Spleen (tissue), 7 donors: ENCODE measurements at regions not wholly inside any gene's neighbourhood (a gene's known extent, or its start where the extent isn't known, plus 50 kb on each side); places are given as distances from the start of the nearest gene placed in this dataset.

ENCODE experiments used
- CTCF ChIP-seq, 11 experiments: fragments of 200-600 bp in 7 of 11; fragments of 450-650 bp in 4 of 11; sonication (generic) in 4 of 11; IDR thresholded peaks in 8 of 11; conservative IDR thresholded peaks in 3 of 11; 1 replicate in 7 of 11; 2 replicates in 4 of 11; pipeline versions ENCODE4 v1.4.0 to v1.8.0; 2016 to 2021; ENCODE audit warnings: antibody characterized with exemption in 11 of 11, inconsistent platforms in 4 of 11, mild to moderate bottlenecking in 1 of 11
- POLR2A ChIP-seq, 3 donors: fragments of 450-650 bp; IDR thresholded peaks; one replicate each; pipeline ENCODE4 v1.5.1; 2017; ENCODE audit warnings: antibody characterized with exemption in 3 of 3, mild to moderate bottlenecking in 1 of 3
- donor health status: DM: no; HTN: no; CAD: no; lungs with moderate emphysema.
- donor health status: DM: no; HTN: no; CAD: no.
- donor health status: DM: no; HTN: no; CAD: no.

GRCh38 chr4:34676400-34676799 is 1567.9 kb downstream of the ARAP2 start:
- no peak for TF ChIP-seq POLR2A (IDR thresholded peaks at IDR 0.05)
- TF ChIP-seq CTCF (IDR thresholded peaks at IDR 0.05 in 8 of 11, conservative IDR thresholded peaks at IDR 0.05 in 3 of 11), result no peak
